GM12875 (cell line): ENCODE measurements at regions not wholly inside any gene's neighbourhood (a gene's known extent, or its start where the extent isn't known, plus 50 kb on each side); places are given as distances from the start of the nearest gene placed in this dataset.

Experiments
- H3K4me3 ChIP-seq: one replicate; pipeline ENCODE4 v1.5.1; 2011; ENCODE audit warnings: low read depth, low read length, control low read depth
- TF ChIP-seq, protein P1 (sequence below): IDR thresholded peaks from 2 replicates; pipeline ENCODE4 v1.5.1; 2011; ENCODE audit warnings: low read depth, mild to moderate bottlenecking, control low read depth, inconsistent platforms, low read length, moderate library complexity, borderline replicate concordance; ENCODE audit not compliant: insufficient read depth

DNA sequence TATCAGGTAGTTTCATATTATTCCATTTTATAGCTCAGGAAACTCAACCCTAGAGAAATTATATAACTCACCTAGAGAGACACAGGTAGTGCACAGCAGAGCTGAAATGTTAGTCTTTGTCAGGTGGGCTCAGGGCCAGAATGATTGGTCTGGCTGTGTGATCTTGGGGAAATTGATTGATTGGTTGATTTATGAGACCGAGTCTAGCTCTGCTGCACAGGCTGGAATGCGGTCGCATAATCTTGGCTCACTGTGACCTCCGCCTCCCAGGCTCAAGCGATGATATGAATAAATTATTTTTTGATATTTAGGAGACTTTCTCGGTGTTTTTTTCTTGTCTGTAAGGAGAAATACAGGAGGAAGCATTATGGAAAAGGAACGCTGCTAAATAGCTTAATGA, 239.9 kb upstream of the SLC10A2 start:
- TF ChIP-seq, protein P1, sequence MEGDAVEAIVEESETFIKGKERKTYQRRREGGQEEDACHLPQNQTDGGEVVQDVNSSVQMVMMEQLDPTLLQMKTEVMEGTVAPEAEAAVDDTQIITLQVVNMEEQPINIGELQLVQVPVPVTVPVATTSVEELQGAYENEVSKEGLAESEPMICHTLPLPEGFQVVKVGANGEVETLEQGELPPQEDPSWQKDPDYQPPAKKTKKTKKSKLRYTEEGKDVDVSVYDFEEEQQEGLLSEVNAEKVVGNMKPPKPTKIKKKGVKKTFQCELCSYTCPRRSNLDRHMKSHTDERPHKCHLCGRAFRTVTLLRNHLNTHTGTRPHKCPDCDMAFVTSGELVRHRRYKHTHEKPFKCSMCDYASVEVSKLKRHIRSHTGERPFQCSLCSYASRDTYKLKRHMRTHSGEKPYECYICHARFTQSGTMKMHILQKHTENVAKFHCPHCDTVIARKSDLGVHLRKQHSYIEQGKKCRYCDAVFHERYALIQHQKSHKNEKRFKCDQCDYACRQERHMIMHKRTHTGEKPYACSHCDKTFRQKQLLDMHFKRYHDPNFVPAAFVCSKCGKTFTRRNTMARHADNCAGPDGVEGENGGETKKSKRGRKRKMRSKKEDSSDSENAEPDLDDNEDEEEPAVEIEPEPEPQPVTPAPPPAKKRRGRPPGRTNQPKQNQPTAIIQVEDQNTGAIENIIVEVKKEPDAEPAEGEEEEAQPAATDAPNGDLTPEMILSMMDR = no peak
- H3K4me3 ChIP-seq = no peak overlapping the region

DNA sequence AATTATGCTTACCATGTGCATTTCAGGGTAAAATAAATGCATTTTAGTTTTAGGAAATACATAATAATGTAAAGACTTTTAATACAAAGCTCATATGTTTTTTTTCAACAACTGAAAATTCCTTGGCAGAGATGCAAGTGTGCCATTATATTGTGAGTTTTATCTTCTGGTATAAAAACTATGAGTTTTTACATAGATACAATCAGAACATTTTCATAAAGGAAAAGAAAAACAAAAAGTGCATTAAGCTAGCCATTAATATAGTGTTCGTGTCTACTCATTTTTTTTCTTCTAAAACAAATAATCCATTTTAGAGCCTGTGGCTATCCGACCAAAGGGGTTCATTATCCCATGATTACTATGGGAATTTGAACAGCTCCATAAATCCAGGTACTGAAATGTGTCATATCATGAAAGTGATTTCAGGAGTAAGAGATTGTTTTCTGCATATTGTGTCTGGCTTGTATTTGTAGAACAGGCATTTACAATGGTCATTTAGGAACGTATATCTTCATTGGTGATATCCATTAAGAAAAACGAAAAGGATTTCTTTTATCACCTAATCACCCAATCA, 236.9 kb upstream of the SLC10A2 start:
- TF ChIP-seq, protein P1 = no peak
- H3K4me3 ChIP-seq = no peak overlapping the region

DNA sequence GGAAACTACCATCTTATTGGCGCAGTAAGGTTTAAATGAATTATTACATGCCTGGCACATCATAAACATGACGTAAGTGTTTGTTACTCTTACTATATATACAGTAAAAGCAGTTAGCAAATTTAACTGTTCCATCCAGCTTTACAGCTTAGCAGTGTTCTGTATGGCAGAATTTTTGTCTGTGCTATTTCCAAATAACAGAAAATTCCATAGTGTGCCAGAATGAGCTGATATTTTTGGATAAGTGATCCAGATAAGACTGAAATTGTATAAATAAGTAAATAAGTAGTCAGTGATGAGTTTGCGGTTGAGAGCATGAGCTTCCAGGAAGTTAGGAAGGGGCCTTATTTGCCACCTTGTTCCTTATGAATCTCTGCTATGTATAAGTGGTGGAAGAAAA, 236.5 kb upstream of the SLC10A2 start:
- TF ChIP-seq, protein P1 = no peak
- no peak overlapping the region for H3K4me3 ChIP-seq

DNA sequence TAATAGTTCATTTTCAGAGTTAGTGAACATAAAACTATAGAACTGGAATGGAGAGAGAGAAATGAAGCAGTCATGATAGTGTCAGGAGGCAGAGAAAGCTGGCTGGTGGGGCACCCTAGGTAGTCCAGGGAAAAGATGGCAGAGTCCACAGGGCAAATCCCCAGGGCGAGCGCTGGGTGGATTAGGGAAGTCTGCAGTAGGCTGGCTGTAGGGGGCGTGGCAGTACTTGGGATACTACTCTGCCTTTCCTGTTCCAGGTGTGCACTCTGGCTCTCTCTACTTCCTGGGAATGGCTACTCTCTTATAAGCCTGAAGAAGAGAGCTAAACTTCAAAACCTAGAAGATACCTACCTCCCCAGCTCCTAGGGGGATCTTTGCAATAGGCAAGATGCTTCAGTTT, 232.9 kb upstream of the SLC10A2 start:
- H3K4me3 ChIP-seq = no peak overlapping the region

DNA sequence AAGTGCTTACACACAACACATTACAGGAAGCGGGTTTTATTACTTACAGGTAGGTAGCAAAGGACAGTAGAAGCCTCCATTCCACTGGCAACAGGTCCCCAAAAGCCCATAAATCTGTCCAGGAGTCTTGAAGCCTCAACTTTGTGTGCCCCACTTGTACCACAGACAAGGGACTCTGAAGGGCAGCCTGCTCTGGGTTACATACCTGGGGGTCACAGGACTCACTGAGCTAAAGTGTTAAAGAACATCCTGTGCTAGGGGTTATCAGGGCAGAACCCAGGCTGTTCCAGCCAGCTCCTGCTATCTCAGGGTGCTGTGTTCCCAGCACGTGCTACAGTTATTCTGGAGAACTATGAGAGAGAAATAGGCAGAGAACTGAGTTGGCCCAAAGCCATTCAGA, 230.9 kb upstream of the SLC10A2 start:
- no peak overlapping the region for H3K4me3 ChIP-seq
- TF ChIP-seq, protein P1 = no peak

More for the DNA sequence above, 232.9 kb upstream of the SLC10A2 start:
- TF ChIP-seq, protein P1 = no peak

DNA sequence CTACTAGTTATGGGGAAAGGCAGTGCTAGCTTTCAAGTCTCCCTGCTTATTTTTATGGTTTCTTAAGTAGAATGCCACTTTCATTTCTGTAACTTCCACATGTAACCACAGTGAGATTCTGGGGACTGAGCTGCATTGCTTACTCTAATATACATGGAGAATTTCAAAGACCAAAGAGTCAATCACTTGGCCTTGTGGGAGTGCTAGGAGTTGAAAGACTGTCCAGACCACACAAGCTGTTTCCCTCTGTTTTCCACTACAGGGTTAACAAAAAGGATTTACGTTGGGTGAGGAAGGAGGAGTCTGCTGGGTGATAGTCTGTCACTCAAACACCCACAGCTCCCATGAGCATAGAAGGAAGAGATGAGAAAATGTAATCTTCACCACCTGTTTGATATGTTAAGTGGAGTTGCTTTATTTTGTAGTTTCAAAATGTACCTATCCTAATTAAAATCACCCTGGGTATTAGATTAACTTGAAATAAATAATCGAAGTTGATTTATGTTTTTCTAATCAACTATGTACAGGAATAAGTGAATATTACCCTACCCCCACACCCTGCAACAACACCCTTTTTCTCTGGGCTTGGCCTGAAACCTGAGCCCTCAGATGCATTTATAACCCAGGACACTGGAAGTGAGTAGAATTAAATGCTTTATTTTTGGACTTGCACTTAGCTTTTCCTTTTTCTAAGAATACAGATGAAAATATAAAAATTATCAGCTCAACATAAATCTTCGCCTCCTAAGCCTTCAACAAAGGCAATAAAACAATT, 225.8 kb upstream of the SLC10A2 start:
- TF ChIP-seq, protein P1 = no peak

DNA sequence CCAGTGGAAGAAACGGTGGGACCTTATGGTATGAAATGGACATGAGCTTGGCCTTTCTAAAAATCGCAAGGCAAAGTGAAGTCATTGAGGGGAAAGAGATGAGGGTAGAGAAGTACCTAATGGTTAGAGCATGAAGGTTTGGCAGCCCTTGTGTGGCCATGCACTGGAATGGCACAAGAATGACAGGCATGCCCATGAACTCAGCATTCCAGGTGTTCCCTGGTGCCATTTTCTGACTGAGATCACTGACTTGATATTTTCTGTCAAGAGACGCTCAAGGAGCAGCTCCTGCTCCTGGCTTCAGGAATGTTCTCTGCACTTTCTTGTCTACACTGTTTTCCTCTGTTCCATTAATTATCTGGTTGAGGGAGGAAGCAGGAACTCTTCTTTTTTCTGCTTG, 225.0 kb upstream of the SLC10A2 start:
- TF ChIP-seq, protein P1 = no peak

More for the DNA sequence above, 225.8 kb upstream of the SLC10A2 start:
- no peak overlapping the region for H3K4me3 ChIP-seq

More for the DNA sequence above, 225.0 kb upstream of the SLC10A2 start:
- H3K4me3 ChIP-seq = no peak overlapping the region
